OCI-LY3 (cell line): ENCODE measurements at regions not wholly inside any gene's neighbourhood (a gene's known extent, or its start where the extent isn't known, plus 50 kb on each side); places are given as distances from the start of the nearest gene placed in this dataset.

Experiments
- CTCF ChIP-seq: fragments of 200-600, 300-600 bp; sonication (generic); IDR thresholded peaks from 2 replicates; pipeline ENCODE4 v1.5.1; 2014; ENCODE audit warnings: antibody characterized with exemption, low read length, low read depth
- EZH2phosphoT487 ChIP-seq: fragments of 200-600 bp; shearing (Covaris generic); IDR thresholded peaks from 2 replicates; pipeline ENCODE4 v1.6.1; 2018; ENCODE audit warnings: antibody characterized with exemption, mixed run types, low read depth

GRCh38 chr22:49424893-49425270 is 402.8 kb downstream of the BRD1 start:
- TF ChIP-seq CTCF (no peak), EZH2phosphoT487 (no peak)
